ENCODE measurements at regions not wholly inside any gene's neighbourhood (a gene's known extent, or its start where the extent isn't known, plus 50 kb on each side); places are given as distances from the start of the nearest gene placed in this dataset.

DNA sequence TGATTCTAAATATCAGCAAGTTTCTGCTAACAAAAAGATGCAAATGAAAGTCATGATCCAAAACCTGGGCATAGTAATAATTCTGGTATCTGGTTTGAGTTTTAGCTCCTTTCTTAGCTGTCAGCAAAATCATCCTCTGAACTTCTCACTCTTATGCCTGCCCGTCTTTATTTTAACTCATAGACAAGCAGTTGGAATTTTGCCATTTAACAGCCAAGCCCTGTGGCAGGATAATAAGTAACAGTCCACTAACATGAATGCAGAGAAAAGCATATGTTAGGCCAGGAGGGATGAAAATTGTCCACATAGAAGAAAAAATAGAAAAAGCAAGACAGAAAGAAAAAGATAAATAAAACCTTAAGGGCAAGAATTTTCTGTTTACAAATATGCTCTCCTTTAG is 170.0 kb upstream of the LAMA2 start:
- DNase-seq (ENCODE audit: low read depth, low spot score) (no peak), FAIRE-seq (no peak), ATAC-seq (no peak)
- BruUV-seq (replicated peaks): no TSS peak
- RAD21 ChIA-PET (ENCODE audit: unreplicated experiment): no interaction called here
- CTCF ChIA-PET: interaction anchor here (0.8 to 1.0 kb wide), 2 partner anchors 12 to 227 kb away, joined by 3 to 4 read pairs; no protein-coding TSS in a partner anchor
- TF ChIP-seq, protein P1, sequence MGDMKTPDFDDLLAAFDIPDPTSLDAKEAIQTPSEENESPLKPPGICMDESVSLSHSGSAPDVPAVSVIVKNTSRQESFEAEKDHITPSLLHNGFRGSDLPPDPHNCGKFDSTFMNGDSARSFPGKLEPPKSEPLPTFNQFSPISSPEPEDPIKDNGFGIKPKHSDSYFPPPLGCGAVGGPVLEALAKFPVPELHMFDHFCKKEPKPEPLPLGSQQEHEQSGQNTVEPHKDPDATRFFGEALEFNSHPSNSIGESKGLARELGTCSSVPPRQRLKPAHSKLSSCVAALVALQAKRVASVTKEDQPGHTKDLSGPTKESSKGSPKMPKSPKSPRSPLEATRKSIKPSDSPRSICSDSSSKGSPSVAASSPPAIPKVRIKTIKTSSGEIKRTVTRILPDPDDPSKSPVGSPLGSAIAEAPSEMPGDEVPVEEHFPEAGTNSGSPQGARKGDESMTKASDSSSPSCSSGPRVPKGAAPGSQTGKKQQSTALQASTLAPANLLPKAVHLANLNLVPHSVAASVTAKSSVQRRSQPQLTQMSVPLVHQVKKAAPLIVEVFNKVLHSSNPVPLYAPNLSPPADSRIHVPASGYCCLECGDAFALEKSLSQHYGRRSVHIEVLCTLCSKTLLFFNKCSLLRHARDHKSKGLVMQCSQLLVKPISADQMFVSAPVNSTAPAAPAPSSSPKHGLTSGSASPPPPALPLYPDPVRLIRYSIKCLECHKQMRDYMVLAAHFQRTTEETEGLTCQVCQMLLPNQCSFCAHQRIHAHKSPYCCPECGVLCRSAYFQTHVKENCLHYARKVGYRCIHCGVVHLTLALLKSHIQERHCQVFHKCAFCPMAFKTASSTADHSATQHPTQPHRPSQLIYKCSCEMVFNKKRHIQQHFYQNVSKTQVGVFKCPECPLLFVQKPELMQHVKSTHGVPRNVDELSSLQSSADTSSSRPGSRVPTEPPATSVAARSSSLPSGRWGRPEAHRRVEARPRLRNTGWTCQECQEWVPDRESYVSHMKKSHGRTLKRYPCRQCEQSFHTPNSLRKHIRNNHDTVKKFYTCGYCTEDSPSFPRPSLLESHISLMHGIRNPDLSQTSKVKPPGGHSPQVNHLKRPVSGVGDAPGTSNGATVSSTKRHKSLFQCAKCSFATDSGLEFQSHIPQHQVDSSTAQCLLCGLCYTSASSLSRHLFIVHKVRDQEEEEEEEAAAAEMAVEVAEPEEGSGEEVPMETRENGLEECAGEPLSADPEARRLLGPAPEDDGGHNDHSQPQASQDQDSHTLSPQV (IDR thresholded peaks at IDR 0.05): no peak
- TF ChIP-seq TBL1XR1 (IDR thresholded peaks at IDR 0.05; ENCODE audit: low read depth, low read length): no peak
- no peak for TF ChIP-seq MXI1 (IDR thresholded peaks at IDR 0.05; ENCODE audit: low read depth, low read length)
- TF ChIP-seq ZNF384 (IDR thresholded peaks at IDR 0.05; ENCODE audit: borderline replicate concordance, low read depth, low read length): no peak
- TF ChIP-seq WRNIP1 (IDR thresholded peaks at IDR 0.05; ENCODE audit: borderline replicate concordance, low read depth, low read length): no peak
- TF ChIP-seq IKZF2 (IDR thresholded peaks at IDR 0.05): no peak
- no peak for TF ChIP-seq ATF7 (IDR thresholded peaks at IDR 0.05; ENCODE audit: low read depth)
- TF ChIP-seq, protein P2, sequence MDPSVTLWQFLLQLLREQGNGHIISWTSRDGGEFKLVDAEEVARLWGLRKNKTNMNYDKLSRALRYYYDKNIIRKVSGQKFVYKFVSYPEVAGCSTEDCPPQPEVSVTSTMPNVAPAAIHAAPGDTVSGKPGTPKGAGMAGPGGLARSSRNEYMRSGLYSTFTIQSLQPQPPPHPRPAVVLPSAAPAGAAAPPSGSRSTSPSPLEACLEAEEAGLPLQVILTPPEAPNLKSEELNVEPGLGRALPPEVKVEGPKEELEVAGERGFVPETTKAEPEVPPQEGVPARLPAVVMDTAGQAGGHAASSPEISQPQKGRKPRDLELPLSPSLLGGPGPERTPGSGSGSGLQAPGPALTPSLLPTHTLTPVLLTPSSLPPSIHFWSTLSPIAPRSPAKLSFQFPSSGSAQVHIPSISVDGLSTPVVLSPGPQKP (IDR thresholded peaks at IDR 0.05; ENCODE audit: low read depth, low read length): no peak
- 46% methylated on average over 1 of the region's 1 CpG for WGBS (ENCODE audit: insufficient coverage, insufficient replicate concordance, low lambda C conversion rate, missing lambda C conversion rate)
- H3K27me3 ChIP-seq (replicated peaks in 1 of 2; ENCODE audit: control insufficient read depth in 2 of 2, insufficient read depth in 2 of 2, low read length in 1 of 2): no peaks in the 10 kb centered on the region
- H3K4me1 ChIP-seq (ENCODE audit: control insufficient read depth, insufficient read depth, low read length): no peaks in the 10 kb centered on the region
- SMC1A ChIA-PET (ENCODE audit: uncharacterized antibody, unreplicated experiment): interaction anchor here (1.5 to 1.8 kb wide), 3 partner anchors 9 to 54 kb away, joined by 3 to 6 read pairs (median 3); no protein-coding TSS in a partner anchor
- H3K27ac ChIP-seq (ENCODE audit: control insufficient read depth, insufficient read depth): no peak overlapping the region
- POLR2A ChIA-PET: no interaction called here
- H3K4me2 ChIP-seq (ENCODE audit: control insufficient read depth, insufficient read depth): no peak overlapping the region
- H3K9me3 ChIP-seq (replicated peaks; ENCODE audit: control insufficient read depth, insufficient read depth, low read length): no peaks in the 10 kb centered on the region
- H3K36me3 ChIP-seq (ENCODE audit: control insufficient read depth in 2 of 2, insufficient read depth in 2 of 2, low read length in 1 of 2): no peaks in the 10 kb centered on the region
- intact Hi-C loops (cut with micrococcal nuclease; ENCODE audit: unreplicated experiment) (no loop called here), in situ Hi-C loops (cut with MboI) (no loop called here)
- no peak overlapping the region for H2AFZ ChIP-seq (ENCODE audit: control insufficient read depth, low read depth, low read length)
- H3K79me2 ChIP-seq (ENCODE audit: control insufficient read depth, insufficient read depth, low read length): no peaks in the 10 kb centered on the region
- H3K9ac ChIP-seq (ENCODE audit: control insufficient read depth, insufficient read depth, low read length): no peak overlapping the region
- H3K4me3 ChIP-seq: no peak overlapping the region
- no peaks in the 10 kb centered on the region for H4K20me1 ChIP-seq (ENCODE audit: control insufficient read depth, insufficient read depth)

Data from GM12878 (cell line).